Hepatocyte (in vitro differentiated cells): ENCODE measurements at regions not wholly inside any gene's neighbourhood (a gene's known extent, or its start where the extent isn't known, plus 50 kb on each side); places are given as distances from the start of the nearest gene placed in this dataset.
"Not testable (repeated sequence)": the region's sequence is repeated elsewhere in the genome, so short reads cannot be mapped to it uniquely, and the experiment has no call there.

Experiments used
- DNase-seq: peaks from one replicate; pipeline ENCODE4 v3.0.0-alpha.2; 2016; ENCODE audit warnings: low spot score
- H2AFZ ChIP-seq: fragments of 200-600 bp; sonication (generic); 2 replicates; pipeline ENCODE4 v1.6.0; 2016; ENCODE audit warnings: antibody characterized with exemption, mild to moderate bottlenecking
- H3K27ac ChIP-seq: fragments of 200-600 bp; sonication (generic); 2 replicates; pipeline ENCODE4 v1.5.1; 2016; ENCODE audit warnings: mild to moderate bottlenecking
- H3K27me3 ChIP-seq: fragments of 200-600 bp; sonication (generic); 2 replicates; pipeline ENCODE4 v1.6.1; 2016
- H3K36me3 ChIP-seq: fragments of 200-600 bp; sonication (generic); replicated peaks from 2 replicates; pipeline ENCODE4 v1.5.1; 2016; ENCODE audit warnings: low read depth; ENCODE audit not compliant: insufficient read depth
- H3K4me1 ChIP-seq: fragments of 200-600 bp; sonication (generic); 2 replicates; pipeline ENCODE4 v1.5.1; 2016; ENCODE audit warnings: mild to moderate bottlenecking, moderate library complexity; ENCODE audit not compliant: insufficient read depth
- H3K4me2 ChIP-seq: fragments of 200-600 bp; sonication (generic); 2 replicates; pipeline ENCODE4 v1.6.0; 2016
- H3K4me3 ChIP-seq: fragments of 200-600 bp; sonication (generic); 2 replicates; pipeline ENCODE4 v1.5.1; 2016; ENCODE audit warnings: mild to moderate bottlenecking
- H3K79me2 ChIP-seq: fragments of 200-600 bp; sonication (generic); 2 replicates; pipeline ENCODE4 v1.6.0; 2017; ENCODE audit warnings: mild to moderate bottlenecking
- H3K9me2 ChIP-seq: fragments of 200-600 bp; sonication (generic); replicated peaks from 2 replicates; pipeline ENCODE4 v1.6.0; 2017; ENCODE audit warnings: mild to moderate bottlenecking; ENCODE audit not compliant: insufficient read depth
- H3K9me3 ChIP-seq: fragments of 200-600 bp; sonication (generic); 2 replicates; pipeline ENCODE4 v1.5.1; 2016; ENCODE audit warnings: low read depth, mild to moderate bottlenecking
- H4K20me1 ChIP-seq: fragments of 200-600 bp; sonication (generic); 2 replicates; pipeline ENCODE4 v1.6.0; 2016; ENCODE audit warnings: mild to moderate bottlenecking; ENCODE audit not compliant: insufficient read depth, poor library complexity, severe bottlenecking
- EZH2 ChIP-seq: fragments of 200-600 bp; sonication (generic); IDR thresholded peaks from 2 replicates; pipeline ENCODE4 v1.6.1; 2016; ENCODE audit warnings: antibody characterized with exemption, mild to moderate bottlenecking, borderline replicate concordance
- EZH2phosphoT487 ChIP-seq: fragments of 200-600 bp; sonication (generic); IDR thresholded peaks from one replicate; pipeline ENCODE4 v1.6.1; 2018; ENCODE audit warnings: antibody characterized with exemption, mild to moderate bottlenecking, low read depth, moderate library complexity; ENCODE audit not compliant: unreplicated experiment, severe bottlenecking
- WGBS: methylation state at CpG from one replicate; pipeline ENCODE4 v1.1.6; 2016; ENCODE audit warnings: low lambda C conversion rate; ENCODE audit errors: missing lambda C conversion rate; 5-methylcytosine and 5-hydroxymethylcytosine counted together
- TF ChIP-seq, protein P1 (sequence below): fragments of 200-600 bp; sonication (generic); IDR thresholded peaks from 2 replicates; pipeline ENCODE4 v1.5.1; 2016; ENCODE audit warnings: antibody characterized with exemption, mild to moderate bottlenecking; ENCODE audit not compliant: poor library complexity

DNA sequence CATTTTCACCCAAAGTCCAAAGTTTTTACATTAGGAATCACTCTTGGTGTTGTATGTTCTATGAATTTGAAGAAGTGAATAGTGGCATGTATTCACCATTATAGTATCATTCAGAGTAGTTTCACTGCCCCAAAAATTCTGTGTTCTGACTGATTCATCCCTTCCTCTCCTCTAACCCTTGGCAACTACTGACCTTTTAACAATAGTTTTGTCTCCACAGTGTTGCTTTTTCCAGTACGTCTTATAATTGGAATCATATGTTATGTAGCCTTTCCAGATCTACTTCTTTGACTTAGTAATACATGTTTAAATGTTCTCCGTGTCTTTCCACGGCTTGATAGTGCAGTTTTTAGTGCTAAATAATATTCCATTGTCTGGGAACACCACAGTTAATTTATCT, 379.0 kb upstream of the SGO1 start:
- no peaks in the 10 kb centered on the region for H3K79me2 ChIP-seq
- no peaks in the 10 kb centered on the region for H3K9me2 ChIP-seq
- H3K4me3 ChIP-seq = no peak overlapping the region
- 78% methylated on average over 3 of the region's 3 CpGs for WGBS
- H3K9me3 ChIP-seq = no peaks in the 10 kb centered on the region
- peaks cover 4% of the 10 kb centered on the region for H3K4me1 ChIP-seq
- no peak overlapping the region for H3K4me2 ChIP-seq
- no peaks in the 10 kb centered on the region for H3K36me3 ChIP-seq
- DNase-seq = no peak
- no peak overlapping the region for H3K27ac ChIP-seq
- TF ChIP-seq, protein P1, sequence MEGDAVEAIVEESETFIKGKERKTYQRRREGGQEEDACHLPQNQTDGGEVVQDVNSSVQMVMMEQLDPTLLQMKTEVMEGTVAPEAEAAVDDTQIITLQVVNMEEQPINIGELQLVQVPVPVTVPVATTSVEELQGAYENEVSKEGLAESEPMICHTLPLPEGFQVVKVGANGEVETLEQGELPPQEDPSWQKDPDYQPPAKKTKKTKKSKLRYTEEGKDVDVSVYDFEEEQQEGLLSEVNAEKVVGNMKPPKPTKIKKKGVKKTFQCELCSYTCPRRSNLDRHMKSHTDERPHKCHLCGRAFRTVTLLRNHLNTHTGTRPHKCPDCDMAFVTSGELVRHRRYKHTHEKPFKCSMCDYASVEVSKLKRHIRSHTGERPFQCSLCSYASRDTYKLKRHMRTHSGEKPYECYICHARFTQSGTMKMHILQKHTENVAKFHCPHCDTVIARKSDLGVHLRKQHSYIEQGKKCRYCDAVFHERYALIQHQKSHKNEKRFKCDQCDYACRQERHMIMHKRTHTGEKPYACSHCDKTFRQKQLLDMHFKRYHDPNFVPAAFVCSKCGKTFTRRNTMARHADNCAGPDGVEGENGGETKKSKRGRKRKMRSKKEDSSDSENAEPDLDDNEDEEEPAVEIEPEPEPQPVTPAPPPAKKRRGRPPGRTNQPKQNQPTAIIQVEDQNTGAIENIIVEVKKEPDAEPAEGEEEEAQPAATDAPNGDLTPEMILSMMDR = no peak
- TF ChIP-seq EZH2phosphoT487 = no peak
- no peak for TF ChIP-seq EZH2
- no peak overlapping the region for H2AFZ ChIP-seq
- H4K20me1 ChIP-seq = no peaks in the 10 kb centered on the region
- H3K27me3 ChIP-seq = no peaks in the 10 kb centered on the region

DNA sequence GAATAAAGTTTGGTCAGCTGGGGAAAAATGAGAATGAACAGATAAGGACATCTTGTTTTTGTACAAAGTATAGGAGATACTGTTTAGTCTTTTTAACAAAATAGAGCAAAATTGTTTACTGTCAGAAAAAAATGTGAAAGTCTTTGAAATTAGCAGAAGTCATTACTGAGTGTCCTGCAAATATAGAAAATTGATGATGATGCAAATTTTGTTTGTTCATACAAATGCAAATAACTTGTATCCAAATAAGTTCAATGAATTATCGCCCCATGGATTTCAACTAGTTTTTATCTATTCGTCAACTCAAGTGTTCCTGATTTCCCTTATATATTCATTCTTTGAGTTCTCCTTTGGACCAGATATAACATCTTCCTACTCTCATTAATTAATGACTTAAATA, 378.0 kb upstream of the SGO1 start:
- Histone ChIP-seq H3K9me2 (no peaks in the 10 kb centered on the region), H3K36me3 (no peaks in the 10 kb centered on the region), H4K20me1 (no peaks in the 10 kb centered on the region), H3K27me3 (no peaks in the 10 kb centered on the region), H3K4me3 (no peak overlapping the region), H3K27ac (no peak overlapping the region), H3K4me1 (peaks cover 4% of the 10 kb centered on the region), H3K9me3 (no peaks in the 10 kb centered on the region), H2AFZ (no peak overlapping the region), H3K79me2 (no peaks in the 10 kb centered on the region), H3K4me2 (no peak overlapping the region)
- WGBS = 97% methylated on average over 2 of the region's 2 CpGs
- TF ChIP-seq EZH2phosphoT487 (no peak), EZH2 (no peak)
- TF ChIP-seq, protein P1 = no peak
- no peak for DNase-seq

DNA sequence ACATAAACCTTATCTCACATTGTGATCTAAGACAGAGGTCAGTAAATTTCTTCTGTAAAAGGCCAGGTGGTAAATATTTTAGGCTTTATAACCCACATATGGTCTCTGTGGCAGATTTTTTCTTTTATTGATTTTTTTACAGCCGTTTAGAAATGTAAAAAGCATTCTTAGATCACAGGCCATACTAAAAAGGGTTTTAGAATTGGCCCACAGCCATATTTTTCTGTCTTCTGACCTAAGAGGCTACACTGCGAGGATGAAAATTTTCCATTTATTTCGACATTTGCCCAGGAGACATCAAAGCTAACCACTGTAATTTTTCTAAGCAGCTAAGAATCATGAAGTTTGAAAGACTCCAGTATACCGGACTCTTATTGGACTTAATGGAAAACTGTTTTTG, 377.2 kb upstream of the SGO1 start:
- 43% methylated on average over 4 of the region's 4 CpGs for WGBS
- TF ChIP-seq EZH2 = no peak
- no peak for TF ChIP-seq EZH2phosphoT487
- TF ChIP-seq, protein P1 = no peak

DNA sequence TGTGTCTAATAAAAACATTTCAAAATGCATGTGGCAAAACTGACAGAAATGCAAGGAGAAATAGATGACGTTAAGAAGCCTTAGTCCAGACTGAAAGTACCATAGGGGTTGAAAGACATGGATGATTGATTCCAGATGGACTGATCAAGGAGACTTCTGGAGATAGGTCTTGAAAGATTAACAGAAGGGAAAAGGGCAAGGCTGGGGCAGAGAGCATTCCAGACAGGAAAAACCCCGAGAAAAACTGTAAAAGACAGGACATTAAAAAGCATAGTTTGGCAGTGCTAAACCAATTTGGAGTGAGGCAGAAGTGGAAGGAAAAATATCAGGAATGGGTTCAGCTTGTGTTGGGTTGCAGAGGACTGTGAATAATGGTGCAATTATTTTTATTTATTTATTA, 375.2 kb upstream of the SGO1 start:
- no peak for DNase-seq
- Histone ChIP-seq H3K4me1 (peaks cover 4% of the 10 kb centered on the region), H3K79me2 (no peaks in the 10 kb centered on the region), H3K4me3 (no peak overlapping the region), H3K9me3 (no peaks in the 10 kb centered on the region), H3K27ac (no peak overlapping the region), H3K27me3 (no peaks in the 10 kb centered on the region), H4K20me1 (no peaks in the 10 kb centered on the region), H3K36me3 (no peaks in the 10 kb centered on the region), H2AFZ (no peak overlapping the region), H3K9me2 (no peaks in the 10 kb centered on the region), H3K4me2 (no peak overlapping the region)
- 33% methylated on average over 2 of the region's 2 CpGs for WGBS
- TF ChIP-seq, protein P1 = no peak
- TF ChIP-seq EZH2 = no peak
- no peak for TF ChIP-seq EZH2phosphoT487

More for the DNA sequence above, 377.2 kb upstream of the SGO1 start:
- Histone ChIP-seq H3K4me3 (no peak overlapping the region), H3K9me3 (no peaks in the 10 kb centered on the region), H3K36me3 (no peaks in the 10 kb centered on the region), H3K79me2 (no peaks in the 10 kb centered on the region), H4K20me1 (no peaks in the 10 kb centered on the region), H2AFZ (no peak overlapping the region), H3K4me2 (no peak overlapping the region), H3K27me3 (no peaks in the 10 kb centered on the region), H3K9me2 (no peaks in the 10 kb centered on the region), H3K4me1 (peaks cover 4% of the 10 kb centered on the region), H3K27ac (peak overlapping the region; percentile 28)
- no peak for DNase-seq

DNA sequence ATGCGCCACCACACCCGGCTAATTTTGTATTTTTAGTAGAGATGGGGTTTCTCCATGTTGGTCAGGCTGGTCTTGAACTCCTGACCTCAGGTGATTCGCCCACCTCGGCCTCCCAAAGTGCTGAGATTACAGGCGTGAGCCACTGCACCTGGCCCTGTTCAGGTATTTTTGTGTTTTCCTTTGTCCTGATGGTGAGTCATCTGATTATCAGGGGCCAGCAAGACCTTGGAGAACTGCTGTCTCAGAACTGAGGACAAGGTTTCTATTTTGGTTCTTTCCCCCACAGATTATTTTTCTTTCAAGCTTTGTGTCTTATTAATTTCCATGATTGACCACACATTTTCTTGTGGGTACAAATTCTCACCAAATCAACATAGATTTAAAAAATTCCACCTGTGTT, 374.4 kb upstream of the SGO1 start:
- not testable (repeated sequence) for H3K9me3 ChIP-seq, H3K27ac ChIP-seq, H3K4me2 ChIP-seq, H3K36me3 ChIP-seq, H3K27me3 ChIP-seq, DNase-seq, H3K4me3 ChIP-seq, H4K20me1 ChIP-seq, H3K9me2 ChIP-seq, H2AFZ ChIP-seq, H3K79me2 ChIP-seq, H3K4me1 ChIP-seq
- 65% methylated on average over 5 of the region's 5 CpGs for WGBS
